T follicular helper cell (primary cell): ENCODE measurements at regions not wholly inside any gene's neighbourhood (a gene's known extent, or its start where the extent isn't known, plus 50 kb on each side); places are given as distances from the start of the nearest gene placed in this dataset.
A peak's percentile ranks its signal among the peaks of the same experiment; 100 is the strongest.

ENCODE experiments used
- DNase-seq: peaks from one replicate; pipeline ENCODE4 v3.0.0-alpha.2; 2020; ENCODE audit warnings: low read depth

- DNase-seq: no peak
Observed at GRCh38 chr10:31081937-31082840, 50.5 kb upstream of the ZNF438 start.

DNA sequence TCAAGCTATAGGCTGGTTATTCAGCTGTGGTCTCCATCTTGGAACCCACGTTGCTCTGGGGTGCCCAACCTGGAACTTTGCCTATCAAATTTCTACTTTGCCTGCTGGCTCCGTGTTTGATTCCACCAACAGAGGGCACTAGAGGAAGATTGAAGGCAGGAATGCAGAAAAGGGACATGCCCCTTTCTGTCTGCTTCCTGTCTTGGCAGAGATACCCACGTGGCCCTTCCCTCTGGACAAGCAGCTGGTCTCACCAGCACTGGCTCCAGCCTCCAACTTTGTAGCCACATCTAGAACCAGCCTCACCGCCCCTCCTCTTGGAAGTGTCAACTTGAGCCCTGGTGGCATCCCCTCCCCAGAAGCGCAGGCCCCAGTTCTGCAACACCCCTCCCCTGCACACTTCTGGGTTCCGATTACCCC is 52.1 kb upstream of the ZNF438 start:
- DNase-seq: peak; percentile 25

GRCh38 chr10:31087011-31087410 is 55.3 kb upstream of the ZNF438 start:
- no peak for DNase-seq

DNA sequence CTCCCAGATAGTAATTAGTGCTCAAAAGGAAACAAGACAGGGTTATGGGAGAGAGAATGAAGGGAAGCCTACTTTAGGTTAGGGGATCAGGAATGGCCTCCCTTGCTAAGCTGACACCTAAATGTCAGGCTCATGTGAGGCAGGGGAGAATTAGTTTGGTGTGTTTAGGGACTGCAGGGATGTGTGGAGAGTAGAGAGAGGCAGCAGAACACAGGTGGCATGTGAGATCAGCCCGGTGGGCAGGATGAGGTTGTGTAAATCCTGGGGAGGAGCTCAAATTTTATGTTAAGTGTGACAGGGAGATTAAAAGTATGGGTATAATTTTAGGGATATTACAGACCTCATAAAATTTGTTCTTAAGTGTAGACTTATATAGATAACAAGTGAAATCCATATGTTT is 56.2 kb upstream of the ZNF438 start:
- no peak for DNase-seq

DNA sequence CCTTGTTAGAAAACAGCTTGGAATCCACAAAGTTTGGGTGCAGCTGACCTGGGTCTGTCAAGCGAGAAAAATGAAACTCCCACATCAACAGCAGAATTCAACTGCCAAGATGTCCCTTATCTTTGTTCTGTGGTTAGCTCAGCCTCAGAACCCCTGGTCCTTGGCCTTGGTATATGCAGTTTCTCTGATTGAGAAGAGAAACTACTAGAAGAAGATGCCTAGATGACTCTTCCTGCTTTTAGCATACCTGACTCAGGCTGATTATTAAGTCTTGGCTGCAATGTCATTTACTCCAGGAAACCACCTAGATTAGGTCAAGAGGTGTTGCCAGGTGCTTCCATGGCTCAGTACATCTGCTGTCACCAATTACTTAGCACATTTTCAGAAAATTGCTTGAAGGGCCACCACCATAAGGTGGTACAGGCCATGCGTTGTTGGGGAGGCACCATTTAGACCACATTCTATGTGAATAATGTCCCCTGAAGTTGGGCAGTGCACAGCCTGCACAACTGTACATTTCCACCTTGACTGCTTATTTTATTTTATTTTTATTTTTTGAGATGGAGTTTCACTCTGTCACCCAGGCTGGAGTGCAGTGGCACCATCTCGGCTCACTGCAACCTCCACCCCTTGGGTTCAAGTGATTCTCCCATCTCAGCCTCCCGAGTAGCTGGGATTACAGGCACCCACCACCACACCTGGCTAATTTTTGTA is 59.4 kb upstream of the ZNF438 start:
- DNase-seq: no peak

GRCh38 chr10:31095677-31096560 is 64.3 kb upstream of the ZNF438 start:
- no peak for DNase-seq

- DNase-seq: no peak
Observed at GRCh38 chr10:31098046-31098445, 66.4 kb upstream of the ZNF438 start.

- DNase-seq: no peak
Observed at GRCh38 chr10:31099094-31099493, 67.4 kb upstream of the ZNF438 start.

DNA sequence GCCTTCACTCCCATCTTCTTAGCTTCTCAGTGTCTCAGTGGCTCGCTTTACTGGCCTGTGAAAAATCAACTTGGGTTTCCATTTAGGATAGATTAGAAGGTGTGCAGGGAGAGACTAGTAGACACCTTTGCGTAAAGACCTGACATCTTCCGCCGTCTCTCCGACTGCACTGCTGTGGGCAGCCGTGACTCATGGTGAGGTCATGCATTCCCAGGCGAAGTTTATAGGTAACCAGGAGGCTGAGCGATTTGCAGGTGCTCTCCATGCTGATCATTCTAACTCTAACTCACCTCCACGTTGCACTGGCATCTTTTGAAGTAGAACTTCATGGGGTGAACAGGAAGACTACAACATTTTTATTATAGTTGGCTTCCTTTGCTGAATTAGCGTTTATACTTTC is 68.0 kb upstream of the ZNF438 start:
- DNase-seq: no peak

- DNase-seq: no peak
Observed at GRCh38 chr10:31100115-31100601, 68.5 kb upstream of the ZNF438 start.

DNA sequence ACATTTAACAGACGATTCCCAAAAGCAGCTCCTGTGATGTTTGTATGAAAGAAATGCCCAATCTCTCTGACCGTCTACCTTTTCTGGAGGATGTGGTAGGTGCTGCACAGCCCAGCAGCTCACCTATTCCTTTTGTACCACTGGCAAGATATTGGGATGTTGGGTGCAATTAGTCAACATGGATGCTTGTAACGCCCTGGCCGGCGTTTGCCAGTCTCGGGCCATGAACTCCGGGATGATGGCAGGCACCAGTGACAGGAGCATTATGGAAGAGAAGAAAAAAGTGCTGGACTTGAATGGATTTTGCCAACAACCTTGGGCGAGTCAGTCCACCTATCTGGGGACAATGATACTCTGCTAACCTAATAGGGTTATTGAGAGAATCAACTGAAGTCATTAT is 69.0 kb upstream of the ZNF438 start:
- no peak for DNase-seq

DNA sequence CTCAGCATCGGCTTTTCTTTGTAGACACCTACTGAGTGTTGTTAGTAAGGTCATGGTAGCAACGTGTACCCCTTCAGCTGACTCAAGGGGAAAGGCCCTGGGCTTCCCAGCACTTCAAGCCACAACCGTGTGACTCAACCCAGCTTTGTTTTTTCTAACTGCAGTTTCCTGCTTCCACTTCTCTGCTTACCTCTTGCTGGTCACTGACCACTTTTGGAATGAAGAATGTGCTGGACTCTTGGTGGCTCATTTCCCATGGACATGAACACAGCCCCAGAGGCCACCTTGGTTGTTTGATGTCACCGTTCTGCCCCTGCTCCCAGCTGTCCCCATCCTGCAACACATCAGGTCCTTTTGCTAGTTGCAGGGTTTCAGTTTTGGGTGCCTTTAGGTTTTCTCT is 69.5 kb upstream of the ZNF438 start:
- no peak for DNase-seq

DNA sequence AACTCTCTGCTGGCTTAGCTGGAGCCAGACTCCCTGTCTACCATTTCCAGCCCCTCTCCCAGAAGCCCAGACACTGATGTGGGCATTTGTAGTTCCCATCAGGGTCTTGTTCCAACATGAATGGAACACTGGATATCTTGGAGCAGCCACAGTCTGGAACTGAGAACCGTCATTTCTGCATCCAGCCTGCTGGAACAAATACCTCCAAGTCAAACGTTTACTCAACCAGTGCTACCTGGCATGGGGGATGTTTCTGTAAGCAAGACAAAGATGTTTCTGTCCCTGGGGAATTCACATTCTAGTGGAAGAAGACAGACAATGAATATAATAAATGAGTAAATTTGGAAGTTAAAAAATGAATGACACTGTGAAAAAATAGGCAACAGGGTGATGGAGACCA is 70.8 kb upstream of the ZNF438 start:
- DNase-seq: no peak

DNA sequence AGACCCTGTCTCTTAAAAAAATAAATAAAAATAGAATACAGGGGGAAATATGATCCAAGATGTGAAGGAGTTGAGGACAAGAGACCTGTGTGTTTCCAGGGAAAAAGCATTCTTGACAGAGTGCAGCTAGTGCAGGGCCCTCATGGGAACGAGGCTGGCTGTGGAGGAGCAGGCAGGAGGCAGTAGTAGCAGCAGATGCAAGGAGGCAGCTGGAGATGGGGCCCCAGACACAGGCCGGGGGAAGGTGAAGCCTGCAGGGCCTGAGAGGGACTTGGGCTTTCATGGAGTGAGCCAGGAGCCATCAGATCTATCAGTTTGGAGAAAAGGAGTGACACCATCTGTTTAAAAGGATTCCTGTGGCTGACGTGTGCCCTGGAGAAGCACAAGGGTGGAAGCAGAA is 71.4 kb upstream of the ZNF438 start:
- no peak for DNase-seq

GRCh38 chr10:31112961-31113360 is 81.3 kb upstream of the ZNF438 start:
- no peak for DNase-seq

- DNase-seq: no peak
Observed at GRCh38 chr10:31116226-31116625, 84.6 kb upstream of the ZNF438 start.

- DNase-seq: no peak
Observed at GRCh38 chr10:31118556-31118955, 86.9 kb upstream of the ZNF438 start.

DNA sequence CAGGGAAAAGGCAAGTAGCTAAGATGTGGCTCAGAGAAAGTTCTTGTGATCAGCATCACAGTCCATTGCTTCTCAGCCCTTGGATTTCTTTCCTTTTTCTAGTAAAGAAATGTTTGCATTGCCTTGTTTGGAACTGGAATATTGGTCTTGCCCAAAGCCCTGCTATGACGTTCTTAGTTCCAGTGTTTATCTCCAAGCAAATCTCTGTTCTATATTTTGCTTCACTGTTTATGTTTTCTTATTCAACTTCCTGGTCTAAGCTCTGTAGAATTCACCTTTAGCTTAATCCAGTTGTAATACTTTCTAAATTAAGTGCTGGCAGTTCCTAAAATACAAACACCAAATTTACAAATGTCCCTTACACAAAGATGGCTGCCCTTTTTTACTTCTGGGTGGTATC is 88.7 kb upstream of the ZNF438 start:
- DNase-seq: no peak

DNA sequence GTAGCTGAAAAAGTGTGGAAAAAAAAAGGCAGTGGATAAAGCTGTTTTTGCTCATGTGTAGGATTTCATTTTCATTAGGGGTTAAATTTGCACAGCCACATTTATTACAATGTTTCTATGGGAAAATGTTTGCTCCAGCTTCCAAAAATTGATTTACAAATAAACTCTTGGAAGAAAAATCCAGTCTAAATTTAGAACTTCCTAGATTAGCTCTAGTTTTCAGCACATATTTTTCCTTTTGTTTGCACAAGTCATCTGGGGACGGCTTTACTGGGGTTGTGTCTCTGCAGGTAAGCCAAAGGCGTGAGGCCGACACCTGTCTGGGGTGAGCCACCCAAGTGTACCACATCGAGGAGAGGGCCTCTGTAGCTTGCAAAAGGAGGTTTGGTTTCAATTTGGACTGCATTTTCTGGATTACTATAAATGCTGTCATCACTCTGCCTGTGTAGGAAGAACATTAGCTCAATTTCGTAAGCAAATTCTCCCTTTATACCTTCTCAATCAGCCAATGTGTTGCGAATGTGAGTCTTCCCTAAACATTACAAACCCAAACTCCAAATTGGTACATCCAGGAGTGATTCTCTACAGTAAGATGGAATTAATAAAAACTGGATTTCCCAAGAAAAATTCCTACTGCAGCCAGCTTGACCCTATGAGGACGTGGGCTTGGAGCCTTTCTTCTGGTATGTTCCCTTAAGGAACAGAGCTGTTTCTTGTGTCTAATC is 89.5 kb upstream of the ZNF438 start:
- no peak for DNase-seq

DNA sequence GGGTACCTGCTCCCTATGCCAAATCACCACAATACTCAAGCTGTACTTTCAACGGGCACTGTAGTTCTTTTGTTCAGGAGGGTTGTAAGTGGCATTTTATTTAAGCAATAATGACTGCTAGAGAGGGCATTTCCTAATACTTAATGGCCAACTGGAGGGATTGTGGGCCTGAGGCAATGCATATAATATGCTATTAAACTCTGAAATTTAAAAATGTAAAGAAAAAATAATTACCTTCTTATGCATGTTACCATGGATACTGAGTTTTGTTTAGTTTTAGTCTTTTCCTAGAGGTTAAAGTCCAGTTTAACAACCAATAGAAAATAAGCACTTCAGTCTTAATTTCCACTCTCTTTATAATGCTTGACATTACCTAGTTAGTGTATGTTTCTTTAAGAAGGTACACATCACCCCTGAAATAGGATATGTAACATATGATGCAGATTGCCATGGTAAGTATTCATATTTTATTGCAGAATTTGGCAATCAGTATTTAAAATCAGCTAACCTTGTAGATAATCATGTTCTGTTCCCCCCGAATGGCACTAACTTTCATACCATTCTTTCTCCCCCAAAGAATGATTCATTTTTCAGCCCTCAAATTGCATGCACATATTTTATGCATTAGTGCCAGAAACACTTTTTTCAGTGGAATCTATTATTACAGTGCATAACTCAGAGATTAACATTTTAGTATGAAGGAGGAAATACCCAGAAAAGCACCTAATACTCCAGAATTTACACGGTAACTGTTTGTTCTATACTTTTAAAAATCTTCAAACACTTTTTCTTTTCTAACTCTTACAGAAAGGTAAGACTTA is 90.3 kb upstream of the ZNF438 start:
- DNase-seq: no peak

GRCh38 chr10:31123946-31124345 is 92.3 kb upstream of the ZNF438 start:
- no peak for DNase-seq
